HG02571 (cell line): ENCODE measurements at regions not wholly inside any gene's neighbourhood (a gene's known extent, or its start where the extent isn't known, plus 50 kb on each side); places are given as distances from the start of the nearest gene placed in this dataset.

Source experiments
- ATAC-seq: cut with Tn5 transposase; IDR thresholded peaks from one replicate; pipeline ENCODE4 v1.9.1; 2021; ENCODE audit warnings: mild to moderate bottlenecking, moderate library complexity; ENCODE audit not compliant: unreplicated experiment

DNA sequence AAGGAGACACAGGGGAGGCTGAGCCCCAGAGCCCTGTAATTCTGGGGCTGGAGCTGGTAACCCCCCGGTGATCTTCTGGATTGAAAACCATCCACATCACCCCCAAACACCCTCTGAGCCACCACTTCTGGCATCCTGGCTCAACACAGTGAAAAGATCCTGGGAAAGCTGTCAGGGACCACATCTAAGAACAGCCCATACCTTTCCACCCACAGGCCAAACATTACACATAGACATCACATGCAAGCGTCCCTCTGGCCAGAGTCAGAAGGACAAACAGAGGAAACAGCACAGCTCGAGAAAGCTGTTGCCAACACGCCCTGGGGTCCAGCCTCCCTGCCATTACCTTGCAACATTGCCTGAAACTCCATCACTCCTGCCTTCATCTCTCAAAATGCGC, 469.5 kb downstream of the SOX6 start:
- ATAC-seq, result no peak

DNA sequence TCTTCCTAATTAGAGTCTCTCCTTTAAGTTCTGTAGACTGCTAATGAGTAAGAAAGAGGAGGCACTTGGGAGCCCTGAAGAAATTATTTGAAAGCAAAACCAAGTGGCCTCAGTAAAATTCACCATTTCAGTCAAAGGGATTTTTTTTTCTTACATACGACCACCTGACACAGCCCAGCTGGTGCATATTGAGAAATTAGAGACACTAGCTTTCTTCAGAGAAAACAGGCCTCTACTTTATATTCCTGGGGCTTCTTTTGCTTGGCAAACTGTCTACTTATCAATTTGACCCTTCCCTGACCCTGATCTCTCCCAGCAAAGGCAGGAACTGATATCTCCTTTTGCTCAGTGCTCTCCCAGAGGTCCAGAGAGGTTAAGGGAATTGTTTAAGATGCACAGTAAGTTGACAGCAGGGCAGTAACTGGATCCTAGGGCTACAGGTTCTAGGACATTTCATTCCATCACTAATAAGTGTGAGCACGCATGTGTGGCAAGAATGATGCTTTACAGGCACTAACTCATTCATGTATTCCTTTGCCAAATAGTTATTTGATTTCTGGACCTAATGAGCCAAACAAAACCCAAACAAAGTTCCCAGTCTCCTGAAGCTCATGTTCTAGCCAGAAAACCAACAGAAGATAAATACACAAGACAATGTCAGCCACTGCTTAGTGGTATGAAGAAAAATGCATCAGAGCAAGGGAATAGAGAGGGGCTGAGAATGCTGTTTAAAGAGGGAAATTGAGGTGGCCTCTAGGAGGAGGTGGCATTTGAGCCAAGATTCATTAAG, 467.6 kb downstream of the SOX6 start:
- no peak for ATAC-seq

DNA sequence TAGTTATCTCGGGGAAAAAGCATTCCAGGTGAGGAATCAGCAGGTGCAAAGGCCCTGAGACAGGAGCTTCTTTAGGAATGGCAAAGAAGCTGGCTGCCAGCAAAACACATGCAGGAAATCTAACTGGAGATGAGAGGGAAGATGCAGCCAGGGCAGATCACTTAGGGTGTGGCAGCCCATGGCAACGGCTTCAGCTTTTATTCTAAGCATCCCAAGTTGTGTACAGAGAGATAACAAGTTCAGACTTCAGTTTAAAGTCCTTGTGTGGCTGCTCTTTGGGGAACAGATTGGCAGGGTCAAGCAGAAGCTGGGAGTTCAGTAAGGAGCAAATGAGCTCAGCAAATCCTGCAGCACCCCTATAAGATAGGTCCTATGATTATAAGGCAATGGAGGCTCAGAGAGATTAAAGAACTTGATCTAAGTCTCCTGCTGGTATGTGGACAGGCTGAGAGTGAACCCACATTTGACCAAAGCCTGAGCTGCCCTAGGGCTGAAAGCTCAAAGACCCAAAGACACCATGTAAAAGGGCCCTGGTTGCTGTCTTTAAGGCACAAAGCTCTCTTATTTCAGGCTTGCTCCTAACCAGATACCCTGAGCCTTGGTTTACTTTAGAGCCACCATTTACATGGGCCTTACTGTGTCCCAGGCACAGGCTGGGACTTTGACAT, 466.8 kb downstream of the SOX6 start:
- ATAC-seq, result no peak

DNA sequence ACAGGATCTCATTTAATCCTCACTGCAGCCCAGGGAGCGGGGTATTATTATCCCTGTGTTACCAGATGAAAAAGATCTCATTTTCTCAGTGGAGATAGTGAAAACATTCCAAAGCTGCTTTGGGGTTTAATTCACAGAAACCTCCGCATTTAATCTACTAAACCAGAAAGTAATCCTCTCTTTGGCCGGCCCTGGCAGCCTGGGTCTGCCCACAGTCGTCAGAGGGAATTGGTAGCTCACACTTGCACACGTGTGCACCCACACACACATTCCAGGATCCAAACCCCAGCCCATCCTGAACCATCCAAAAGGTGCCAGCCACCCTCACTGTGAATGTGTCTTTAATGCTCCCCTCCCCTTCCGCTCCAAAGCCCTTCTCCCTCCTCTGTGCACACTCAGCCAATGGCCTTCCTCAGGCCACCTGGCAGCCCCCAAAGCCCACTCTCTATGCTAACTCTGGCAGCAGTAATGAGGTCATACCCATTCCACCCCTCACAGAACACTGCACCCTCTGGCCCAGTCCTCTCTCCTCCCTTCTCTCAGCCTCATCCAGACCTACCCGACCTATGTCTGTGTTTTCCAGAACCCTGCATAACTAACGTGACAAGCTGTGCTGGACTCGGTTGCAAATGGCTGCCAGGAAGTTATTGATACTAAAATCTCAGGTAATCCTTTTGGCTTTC, 466.2 kb downstream of the SOX6 start:
- no peak for ATAC-seq

DNA sequence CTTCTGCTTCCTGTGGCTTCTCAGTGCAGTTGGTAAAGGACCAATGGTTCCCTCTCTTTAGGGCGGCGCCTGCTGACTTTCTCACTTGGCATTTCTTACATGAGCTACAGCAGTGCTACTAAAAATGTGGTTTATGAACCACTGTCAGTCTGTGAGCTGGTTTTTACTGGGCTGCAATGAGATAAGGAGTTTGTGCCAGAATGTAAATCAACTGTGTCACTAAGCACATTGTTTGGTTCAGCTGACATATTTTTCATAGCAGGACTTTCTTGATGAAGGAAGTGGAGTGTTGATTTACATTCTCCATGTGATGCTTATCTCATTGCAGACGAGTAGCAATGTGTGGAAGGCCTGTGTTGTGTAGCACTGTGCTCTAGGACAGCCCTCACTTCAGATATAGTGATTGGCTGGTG, 463.3 kb downstream of the SOX6 start:
- ATAC-seq, result no peak

DNA sequence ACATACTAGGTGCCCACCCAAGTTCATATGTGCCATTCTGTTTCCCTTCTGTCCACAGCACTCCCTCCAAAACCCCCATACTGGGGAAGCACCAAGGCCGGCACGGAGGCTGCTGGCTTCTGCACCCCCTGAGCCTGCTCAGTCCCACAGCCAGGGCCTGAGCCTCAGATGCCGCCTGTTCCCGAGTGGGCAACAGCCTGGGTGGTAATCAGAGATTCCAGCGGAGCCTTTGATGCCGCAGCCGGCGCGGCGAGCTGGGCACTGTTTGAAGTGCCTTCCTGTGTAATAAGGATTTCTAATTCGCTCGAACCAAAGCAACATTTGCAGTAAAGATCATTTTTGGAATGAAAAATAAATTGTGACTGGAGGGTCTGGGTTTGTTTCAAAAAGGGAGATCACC, 460.3 kb downstream of the SOX6 start:
- ATAC-seq, result no peak

DNA sequence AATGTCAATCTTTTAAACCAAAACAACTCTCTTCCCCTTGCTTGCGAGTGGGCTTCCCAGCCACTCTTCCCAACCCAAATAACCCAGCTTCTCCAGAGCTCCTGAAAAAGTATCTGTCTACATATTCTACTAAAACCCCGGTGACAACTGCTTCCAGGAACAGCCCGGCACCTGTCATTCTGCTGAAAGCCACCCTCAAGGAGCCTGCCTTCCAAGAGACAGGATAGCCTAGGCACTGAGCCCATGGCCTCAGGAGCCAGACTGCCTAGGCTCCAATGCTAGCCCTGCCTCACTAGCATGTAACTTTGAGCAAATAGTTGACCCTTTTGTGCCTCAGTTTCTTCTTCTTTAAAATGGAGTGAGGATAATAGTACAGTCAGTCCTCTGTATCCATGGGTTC, 459.8 kb downstream of the SOX6 start:
- no peak for ATAC-seq

DNA sequence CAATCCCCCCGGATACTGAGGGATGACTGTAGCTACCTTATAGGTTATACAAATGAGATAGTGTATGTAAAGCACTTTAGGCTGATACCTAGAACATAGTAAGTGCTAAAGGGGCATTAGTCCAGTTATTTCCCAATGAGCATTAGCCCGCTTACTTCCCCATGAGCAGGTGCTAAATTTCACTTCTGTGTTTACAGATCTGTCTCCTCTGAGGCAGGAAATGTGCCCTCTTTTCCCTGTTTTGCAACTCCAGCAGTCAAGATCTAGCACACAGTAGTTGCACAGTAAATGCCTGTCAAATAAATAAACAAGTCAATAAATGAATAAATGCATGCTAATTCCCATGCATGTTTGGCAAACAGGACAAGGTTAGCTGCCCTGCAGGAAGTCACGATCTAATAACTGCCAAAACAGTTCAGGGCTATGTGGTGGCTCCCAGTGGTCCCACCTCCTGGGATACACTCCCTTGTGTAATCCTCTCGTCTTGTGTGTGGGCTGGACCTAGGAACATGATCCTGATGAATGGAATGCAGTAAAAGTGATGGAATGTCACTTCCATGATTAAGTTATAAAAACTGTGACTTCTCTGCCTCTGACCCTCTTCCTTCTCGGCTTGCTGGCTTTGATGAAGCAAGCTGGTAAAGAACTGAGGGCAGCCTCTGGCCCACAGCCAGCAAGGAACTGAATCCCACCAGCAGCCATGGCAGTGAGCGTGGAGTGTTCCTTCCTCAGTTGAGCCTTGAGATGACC, 459.0 kb downstream of the SOX6 start:
- no peak for ATAC-seq

DNA sequence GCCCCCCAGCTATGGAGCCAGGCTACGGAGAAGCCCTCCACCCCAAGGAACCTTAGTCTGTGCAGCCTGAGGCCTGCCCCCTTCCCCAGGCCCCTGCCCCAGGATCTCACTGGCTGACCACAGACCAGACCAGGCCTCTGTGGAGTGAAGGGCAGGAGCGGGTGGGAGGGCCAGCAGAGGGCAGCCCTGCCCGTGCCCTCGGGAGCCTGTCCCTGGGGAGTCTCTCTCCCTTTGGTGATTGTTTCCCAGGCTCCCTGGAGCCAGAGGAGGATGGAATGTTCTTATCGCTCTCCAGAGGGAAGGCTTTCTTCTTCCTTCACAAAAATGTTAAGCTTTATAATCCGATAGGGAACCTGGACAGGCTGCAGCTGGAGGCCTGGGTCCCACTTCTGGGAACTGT, 455.3 kb downstream of the SOX6 start:
- no peak for ATAC-seq

DNA sequence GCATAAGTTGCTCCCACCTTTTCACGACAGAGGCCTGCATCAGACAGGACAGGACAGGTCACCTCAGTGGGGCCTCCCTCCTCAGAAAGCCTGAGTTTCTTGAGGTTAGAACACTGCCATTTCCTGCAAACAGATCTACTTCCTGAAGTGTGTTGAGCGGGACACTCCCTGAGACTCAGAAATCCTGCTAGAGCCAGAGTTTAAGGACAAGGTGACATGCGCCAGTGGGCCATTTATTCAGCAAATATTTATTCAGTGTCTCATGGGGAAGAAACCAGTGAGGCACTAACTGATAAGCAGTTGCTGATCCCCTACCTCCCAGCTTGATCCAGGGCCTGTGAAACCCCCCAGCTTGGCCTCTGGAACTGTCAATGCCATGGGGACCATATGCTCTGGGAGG, 454.6 kb downstream of the SOX6 start:
- no peak for ATAC-seq

DNA sequence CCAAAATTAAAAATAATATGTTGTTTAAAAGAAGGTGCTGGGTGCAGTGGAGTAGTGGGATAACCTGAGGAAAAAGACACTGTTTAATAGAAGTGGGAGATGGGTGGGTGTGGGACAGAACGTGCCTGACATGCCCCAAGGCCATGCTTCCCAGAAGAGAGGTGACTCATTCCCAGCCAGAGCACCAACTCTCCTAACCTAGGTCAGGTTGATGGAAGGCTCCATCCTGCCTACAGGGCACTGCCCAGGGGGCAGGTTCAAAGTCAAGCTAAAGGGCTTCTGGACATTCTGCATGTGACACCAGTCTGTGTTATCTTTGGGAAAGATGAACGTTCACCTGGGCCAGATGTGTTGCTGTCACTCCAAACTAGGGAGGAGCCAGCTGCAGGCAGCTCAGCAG, 453.1 kb downstream of the SOX6 start:
- no peak for ATAC-seq

DNA sequence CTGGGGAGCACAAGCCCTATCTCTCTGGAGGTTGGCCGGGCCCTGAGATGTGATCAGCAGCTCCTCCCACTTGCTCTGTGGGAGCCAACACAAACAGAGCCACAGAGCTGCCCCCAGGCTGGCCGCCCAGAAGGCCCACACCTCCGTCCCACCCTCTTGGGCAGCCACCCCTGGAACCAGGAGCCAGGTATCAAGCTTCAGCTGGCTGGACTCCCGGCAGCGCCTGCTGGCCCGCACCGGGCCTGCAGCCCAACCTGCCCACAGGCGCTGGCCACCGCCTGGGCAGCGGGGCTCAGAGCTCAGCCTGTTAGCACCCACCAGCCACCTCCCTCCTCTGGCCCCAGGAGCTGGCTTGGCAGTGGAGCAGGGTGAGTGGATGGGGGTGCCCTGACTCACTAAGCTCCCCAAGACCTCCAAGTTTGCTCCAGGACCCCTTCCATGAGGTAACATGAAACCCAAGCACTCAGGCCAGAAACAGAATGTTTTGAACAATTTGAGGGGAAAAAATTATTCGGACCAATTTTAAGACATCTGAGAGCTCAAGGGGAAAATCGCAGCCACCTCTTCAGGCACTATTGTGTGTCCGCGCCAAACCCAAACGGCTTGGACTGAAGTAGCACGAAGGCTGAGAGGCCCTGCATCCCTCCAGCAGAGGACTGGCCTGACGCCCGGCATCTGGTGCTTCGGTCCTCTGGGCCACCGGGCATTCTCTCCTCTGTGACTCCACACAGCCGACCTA, 450.8 kb downstream of the SOX6 start:
- ATAC-seq, result no peak

DNA sequence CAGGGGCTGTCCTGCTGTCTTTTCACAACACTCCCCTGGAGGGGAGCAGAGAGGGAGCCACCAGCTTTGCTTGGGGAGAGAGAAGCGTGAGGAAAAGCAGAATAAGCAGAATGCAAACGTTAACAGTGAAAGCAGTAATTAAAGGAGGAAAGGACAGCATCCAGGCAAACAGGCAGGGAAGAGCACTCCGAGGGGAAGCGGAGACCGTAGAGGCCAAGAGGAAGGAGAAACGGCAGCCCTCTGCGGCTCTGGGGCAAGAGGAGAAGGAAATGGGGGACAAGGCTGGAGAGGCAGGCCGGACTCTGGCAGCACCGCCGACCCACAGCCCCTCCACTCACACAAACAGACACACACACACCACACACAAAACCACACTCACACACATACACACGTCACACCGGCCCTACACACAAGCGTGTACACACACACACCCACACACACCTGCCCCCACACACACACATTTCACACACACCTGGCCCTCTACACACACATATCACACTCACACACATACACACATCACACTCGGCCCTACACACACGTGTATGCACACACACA, 449.8 kb downstream of the SOX6 start:
- ATAC-seq, result no peak

DNA sequence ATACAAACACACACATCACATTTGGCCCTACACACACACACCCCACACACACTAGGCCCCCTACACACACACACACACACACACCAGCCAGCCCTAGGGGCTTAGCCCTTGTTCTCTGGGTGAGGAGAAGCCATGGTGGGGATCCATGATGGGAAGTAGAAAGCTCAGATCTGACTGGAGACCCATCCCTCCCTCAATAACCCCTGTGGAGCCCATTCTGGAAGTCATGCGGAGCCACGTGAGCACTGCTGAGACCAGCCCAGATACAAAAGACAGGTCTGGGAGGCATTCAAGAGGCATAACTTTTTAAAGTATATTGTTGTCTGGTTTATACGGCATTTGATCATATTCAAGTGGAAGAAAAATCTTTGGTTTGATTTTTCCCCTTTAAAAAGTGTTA, 448.5 kb downstream of the SOX6 start:
- ATAC-seq, result no peak

DNA sequence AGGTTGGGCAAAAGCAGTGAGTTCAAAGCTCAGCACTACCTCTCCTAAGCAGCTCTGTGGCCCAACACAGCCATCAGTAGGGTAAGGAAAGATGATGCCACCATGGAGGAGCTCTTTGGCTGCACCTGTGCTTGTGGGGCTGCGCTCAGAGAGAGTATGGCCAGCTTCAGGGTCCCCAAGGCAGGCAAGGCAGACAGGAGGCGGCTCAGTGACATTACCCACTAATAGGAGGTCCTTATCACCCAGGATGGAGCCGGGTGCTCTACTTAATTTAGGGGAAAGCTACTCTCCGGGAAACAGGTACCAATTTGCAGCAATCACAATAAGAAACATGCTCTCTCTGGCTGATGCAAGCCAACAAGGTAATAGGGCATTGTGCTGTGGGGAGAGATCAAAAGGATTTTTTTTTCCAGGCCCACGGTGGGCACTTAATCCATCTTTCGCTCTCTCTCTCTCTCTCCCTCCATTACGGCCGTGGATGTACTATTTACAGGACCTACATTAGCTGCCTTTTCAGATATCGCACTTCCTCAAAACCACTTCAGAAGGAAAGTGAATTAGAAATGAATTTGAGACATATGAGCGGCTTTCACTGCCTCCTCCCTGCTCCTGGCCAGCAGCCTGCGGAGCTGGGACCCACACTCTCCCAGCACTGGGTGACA, 446.3 kb downstream of the SOX6 start:
- no peak for ATAC-seq

DNA sequence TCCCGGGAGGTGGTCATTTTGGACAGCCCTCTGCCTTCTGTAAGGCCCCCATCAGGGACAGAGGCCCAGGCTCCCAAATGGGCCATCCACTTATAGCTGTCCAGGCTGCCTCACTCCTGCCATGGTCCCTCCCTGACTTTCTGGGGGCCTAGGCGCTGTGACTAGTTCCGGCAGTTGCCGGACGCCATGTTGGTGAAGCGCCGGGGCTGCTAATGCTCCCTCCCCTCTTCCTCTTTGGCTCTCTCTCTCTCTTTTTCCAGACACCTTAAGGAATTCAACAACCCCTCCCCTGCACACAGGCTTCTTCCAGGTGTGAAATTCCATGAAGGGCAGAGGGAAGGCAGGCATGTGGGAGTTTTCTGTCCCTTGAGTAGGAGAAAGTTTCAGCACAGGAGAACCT, 445.6 kb downstream of the SOX6 start:
- ATAC-seq, result no peak

DNA sequence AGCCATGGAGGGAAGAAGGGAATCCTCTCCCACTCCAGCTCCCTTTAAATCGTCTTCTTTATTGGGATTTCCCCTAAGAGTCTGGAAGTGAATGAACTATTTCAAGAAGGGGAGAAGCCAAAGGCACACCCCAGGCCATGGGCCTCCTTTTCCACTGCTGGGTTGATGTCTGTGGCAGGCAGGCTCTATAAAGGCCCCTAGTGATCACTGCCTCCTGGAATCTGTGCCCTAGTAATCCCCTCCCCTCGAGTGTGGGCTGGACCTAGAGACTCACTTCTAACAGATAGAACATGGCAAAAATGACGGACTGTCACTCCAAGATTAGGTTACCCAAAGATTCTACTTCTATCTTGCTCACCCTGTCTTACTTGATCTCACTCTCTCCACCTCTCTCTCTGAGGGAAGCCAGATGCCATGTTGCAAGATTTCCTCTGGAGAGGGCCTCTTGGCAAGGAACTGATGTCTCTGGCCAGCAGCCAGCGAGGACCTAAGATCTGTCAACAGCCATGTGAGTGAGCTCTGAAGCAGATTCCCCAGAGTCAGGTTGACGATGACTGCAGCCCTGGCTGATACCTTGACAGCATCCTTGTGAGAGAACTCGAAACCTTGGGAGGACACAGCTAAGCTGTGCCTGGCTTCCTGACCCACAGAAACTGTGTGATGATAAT, 444.8 kb downstream of the SOX6 start:
- no peak for ATAC-seq

DNA sequence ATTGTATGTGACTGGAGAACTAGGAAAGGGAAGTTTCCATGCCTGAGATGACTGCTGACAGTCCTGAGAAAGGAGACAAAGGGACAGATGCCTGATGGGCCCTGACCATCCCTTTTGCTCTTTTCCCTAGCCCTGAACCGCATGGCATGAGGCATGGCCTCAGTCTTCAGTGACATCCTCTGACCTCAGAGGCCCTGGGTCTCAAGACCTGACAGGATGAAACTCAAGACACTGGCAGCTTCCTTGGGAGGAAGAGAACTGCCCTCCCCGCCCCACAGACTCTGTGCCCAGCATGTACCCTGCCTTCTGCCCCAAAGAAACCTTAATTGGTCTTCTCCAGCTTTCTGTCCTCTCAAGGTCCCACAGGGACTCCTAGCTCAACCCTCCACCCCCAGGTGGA, 444.1 kb downstream of the SOX6 start:
- ATAC-seq, result no peak

DNA sequence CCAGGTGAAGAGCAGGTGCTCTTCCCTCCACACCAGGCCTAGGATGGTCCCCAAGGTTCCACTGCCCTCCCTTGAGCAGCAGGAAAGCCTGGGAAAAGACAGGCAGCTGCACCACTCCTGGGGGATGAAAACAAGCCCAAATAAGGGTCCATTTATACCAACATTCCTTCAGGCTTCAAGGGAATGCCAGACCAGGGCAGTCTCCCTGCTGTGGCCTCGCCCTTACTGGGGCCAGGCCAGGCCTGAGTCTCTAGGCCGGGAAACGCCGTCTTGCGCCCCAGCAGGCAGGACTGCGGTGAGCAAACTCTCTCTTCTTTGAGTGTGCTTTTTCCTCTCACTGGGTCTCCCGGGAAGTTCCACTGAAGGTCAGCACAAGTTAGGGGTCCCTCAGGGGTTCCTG, 443.5 kb downstream of the SOX6 start:
- ATAC-seq, result no peak
